ENCODE measurements at regions not wholly inside any gene's neighbourhood (a gene's known extent, or its start where the extent isn't known, plus 50 kb on each side); places are given as distances from the start of the nearest gene placed in this dataset.

- DNase-seq: no peak
Measured at GRCh38 chr6:123747515-123747914, 56.1 kb upstream of the NKAIN2 start.

GRCh38 chr6:123745895-123746294 lies 57.8 kb upstream of the NKAIN2 start:
- no peak for DNase-seq

GRCh38 chr6:123744840-123745239 lies 58.8 kb upstream of the NKAIN2 start:
- no peak for DNase-seq

GRCh38 chr6:123742626-123743025 lies 61.0 kb upstream of the NKAIN2 start:
- no peak for DNase-seq

GRCh38 chr6:123733180-123733579 lies 70.5 kb upstream of the NKAIN2 start:
- no peak for DNase-seq

- DNase-seq: no peak
Measured at GRCh38 chr6:123716506-123716905, 79.8 kb upstream of the TRDN start.

- peak; percentile 44 for DNase-seq
Measured at GRCh38 chr6:123715006-123715863, 78.5 kb upstream of the TRDN start.

- DNase-seq: no peak
Measured at GRCh38 chr6:123712831-123713230, 76.1 kb upstream of the TRDN start.

- no peak for DNase-seq
Measured at GRCh38 chr6:123702943-123703342, 66.2 kb upstream of the TRDN start.

GRCh38 chr6:123687864-123688263 lies 51.1 kb upstream of the TRDN start:
- no peak for DNase-seq

Data from NCI-H1092 treated with DMSO at 0.1 percent for 48 hours (cell line).